AG08395 (cell line): ENCODE measurements at regions not wholly inside any gene's neighbourhood (a gene's known extent, or its start where the extent isn't known, plus 50 kb on each side); places are given as distances from the start of the nearest gene placed in this dataset.
"Not testable (repeated sequence)": the region's sequence is repeated elsewhere in the genome, so short reads cannot be mapped to it uniquely, and the experiment has no call there.

Source experiments
- DNase-seq: peaks from one replicate; pipeline ENCODE4 v3.0.0; 2012; ENCODE audit warnings: mixed read lengths, low spot score

DNA sequence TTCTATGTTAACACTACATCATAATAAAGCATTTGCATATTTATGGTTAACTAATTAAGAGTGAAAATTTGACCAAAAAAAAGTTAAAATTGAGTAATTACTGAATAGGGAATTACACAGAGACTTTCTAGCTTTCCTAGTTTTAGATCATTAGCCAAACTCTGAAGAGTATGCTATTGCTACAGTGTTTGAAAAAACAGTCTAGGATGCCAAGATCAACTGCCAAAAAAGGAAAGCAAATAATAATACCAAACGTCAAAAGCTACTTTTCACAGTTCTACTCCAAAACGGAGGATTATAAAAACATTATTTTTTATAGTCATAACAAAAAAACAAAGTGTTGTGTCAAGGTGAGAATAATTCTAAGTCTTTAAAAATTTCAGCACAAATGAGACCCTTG lies 359.8 kb upstream of the CTSO start:
- DNase-seq: no peak

DNA sequence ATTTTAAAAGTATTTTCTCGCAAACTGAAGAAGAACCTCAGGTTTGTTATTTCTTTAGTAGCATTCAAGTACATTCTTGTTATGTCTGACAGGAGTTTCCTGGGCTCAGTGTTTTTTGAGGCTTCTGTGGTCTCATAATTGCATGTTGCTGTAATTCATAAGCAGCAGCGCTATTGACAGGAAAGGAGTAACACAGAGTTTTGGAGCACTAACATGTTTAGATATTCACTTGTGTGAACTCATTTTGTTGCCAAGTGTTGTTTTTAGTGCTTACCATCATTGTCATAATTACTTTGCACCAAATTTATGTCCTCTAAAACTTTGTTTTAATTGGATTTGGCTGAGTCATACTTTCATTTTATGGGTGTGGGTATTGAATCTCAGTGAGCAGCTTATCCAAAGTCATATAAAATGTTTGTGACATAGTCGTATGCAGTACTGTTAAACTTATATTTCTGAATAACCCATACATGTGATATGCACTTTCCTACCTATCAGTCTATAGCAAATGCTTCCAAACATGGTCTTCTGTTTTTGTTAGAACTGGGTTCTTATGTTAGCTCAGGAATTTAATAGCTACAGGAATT lies 358.7 kb upstream of the CTSO start:
- no peak for DNase-seq

DNA sequence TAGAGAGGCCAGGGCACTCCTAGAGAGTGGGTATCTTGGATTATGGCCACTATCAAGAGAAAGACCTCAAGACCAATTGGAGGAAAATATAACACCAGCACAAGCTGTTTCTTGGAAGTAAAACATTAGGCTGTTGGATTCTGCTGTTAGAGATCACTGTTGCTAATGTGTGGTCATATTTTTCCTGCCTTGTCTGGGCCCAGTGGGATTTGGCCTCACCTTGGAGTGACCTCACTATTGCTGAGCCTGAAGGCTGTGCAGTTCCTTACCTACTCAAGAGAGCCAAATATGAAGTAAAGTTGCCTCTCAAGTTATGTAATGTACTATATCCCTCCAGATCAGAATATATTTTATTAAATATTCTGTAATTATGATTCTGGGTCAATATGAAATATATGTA lies 355.4 kb upstream of the CTSO start:
- DNase-seq: no peak

DNA sequence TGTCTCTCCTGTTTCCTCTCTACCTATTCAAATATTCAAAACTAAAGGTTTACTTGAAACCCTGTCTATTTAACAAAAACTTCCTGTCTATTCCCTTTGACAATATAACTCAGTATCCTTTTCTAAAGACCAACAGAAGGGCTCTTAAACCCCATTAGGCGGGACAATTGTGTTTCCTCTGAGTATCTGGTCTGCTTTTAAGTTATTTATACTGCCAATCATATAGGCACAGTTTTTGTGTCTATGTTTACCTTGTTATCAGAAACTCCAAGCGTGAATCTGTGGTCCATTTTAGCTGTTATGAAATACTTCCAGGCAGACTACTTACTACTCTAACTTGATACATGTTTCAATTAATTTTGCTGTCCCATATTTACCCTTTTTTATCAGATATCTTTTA lies 350.0 kb upstream of the CTSO start:
- no peak for DNase-seq

DNA sequence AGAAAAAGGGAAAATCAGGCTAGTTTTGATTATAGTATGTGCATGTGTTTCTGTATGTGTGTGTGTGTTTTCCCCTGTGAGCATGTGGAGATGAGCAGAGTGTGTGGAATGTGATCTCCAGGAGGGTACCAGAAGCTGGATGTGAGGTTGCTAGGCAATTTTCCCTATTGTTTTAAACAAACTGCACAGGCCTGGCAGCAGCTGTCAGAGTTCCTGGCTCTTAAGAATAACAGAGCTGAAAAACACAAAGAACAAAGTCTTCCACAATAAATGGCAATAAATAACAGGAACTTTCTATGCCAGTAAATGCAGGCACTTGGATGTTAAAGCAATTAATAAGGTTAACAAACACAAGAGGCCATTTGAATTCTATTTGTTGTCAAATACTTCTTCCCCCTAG lies 344.6 kb upstream of the CTSO start:
- DNase-seq: peak; percentile 80

DNA sequence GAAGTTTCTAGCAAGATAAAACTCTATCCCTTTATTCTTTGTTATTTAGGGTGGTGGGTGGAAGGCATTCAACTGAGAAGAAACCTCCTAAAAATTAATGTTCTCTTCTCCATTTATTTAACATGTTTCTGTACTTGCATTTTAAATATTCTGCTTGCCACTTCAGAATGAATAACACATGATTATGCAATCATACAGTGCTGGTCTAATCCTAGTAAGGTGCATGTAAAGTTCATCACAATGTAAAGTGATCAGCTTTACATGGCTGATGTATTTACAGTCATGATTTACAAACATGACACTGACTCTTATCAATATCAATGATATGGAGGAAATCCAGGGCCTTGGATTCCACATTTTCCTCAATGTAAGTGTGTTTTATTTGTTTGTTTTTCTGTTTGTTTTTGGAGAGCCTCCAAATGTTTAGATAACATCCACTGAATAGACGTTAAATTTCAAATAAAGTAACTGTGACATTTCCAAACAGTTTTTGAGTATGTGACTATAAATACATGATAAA lies 342.1 kb upstream of the CTSO start:
- no peak for DNase-seq

DNA sequence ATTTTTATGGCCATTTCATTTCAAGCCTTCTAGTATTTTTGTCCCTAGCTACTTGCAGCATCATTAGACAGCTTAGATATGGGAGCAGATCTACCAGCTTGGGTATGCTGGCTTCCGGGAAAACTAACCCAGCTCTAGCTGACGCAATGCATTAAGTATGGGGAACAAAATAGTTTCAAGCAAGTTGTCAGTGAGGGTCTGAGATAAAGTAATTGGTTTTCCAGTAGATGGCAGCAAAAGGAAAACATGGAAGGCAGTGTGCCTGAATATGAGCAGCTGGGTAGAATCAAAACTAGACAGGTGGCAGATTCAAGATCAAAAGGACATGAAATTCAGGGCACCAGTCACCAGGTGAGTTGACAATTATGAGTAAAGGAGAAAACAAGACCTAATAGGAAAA lies 340.9 kb upstream of the CTSO start:
- peak; percentile 30 for DNase-seq

DNA sequence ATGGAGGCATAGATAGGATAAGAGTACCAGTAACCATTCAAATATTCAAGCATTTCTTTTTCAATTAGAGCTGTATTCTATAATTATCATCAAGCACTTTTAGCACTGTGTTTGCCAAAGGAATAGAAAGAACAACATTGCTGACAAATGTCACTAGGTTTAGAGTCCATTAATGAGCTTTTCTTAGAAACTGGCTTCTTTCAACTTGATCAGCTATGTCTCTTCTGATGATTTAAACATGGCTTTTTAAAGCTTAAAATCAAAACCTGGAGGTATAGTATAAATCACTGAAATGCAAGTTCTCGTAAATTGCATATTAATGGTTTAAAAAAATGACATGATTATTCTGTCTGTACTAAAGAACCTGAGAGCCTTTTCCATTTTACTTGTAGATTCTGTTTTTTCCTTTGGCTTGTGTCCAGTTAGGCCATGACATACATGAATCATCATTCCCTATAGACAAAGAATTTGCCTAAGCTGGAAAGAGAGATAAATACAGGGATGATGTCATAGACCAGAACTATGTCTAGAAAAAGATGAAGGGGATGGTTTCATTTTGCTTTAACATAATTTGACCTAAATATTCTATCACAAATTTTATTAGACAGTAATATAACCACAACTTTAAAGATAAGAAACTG lies 340.1 kb upstream of the CTSO start:
- peak; percentile 14 for DNase-seq

DNA sequence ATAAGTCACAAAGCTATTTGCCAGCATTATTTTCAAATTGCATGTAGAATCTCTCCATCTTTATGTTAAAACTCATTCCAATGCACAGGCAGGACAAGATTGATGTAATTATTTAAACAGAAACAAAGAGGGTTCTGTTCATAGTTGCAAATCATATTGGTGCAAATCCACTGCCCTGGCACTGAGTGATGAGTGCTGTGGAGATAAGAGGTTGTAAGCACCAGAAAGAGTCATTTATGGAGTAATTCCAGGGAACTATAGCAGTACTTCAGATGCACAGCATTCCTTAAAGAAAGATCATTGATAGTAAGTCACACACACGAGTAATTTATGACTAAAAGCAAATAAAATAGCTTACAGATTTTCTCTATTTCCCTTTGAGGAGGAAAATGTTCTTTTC lies 337.7 kb upstream of the CTSO start:
- peak; percentile 15 for DNase-seq

DNA sequence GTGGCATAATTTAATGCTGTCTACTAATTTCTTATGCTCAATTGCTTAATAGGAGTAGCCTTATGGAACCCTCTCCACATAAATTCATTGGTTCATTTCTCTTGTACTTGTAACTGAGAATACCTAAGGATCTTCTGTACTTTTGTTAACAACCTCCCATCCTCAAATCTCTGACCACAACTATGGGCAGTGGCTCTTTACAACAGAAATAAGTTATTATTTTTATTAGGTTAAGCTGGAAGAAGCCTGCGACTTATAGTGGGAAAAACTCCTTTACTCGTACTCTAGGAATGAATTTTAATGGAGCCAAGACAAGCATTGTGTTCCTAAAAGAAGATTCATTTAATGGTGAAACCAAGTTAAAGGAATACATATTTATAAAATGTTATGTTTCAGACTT lies 337.1 kb upstream of the CTSO start:
- no peak for DNase-seq

DNA sequence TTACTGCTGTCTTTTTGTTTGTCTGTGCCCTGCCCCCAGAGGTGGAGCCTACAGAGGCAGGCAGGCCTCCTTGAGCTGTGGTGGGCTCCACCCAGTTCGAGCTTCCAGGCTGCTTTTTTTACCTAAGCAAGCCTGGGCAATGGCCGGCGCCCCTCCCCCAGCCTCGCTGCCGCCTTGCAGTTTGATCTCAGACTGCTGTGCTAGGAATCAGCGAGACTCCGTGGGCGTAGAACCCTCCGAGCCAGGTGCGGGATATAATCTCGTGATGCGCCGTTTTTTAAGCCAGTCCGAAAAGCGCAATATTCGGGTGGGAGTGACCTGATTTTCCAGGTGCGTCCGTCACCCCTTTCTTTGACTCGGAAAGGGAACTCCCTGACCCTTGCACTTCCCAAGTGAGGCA lies 336.4 kb upstream of the CTSO start:
- DNase-seq: not testable (repeated sequence)

DNA sequence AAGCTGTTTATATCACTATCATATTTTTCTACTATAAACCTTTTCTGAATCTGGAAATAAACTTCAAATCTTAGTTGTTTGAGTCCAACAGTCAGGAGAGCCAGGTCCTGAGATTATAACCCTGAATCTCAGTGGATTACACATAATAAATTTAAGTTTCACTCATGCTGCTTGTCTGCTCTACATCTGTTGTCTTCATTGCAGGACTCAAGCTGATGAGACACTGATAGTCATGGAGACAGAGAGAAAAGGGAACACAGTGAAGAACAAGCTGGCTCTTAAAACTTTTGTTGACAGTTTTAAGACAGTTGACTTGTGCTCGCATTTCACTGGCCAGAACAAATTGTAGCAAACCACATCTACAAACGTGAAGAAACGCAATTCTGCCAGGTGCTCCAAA lies 327.0 kb upstream of the CTSO start:
- DNase-seq: no peak

DNA sequence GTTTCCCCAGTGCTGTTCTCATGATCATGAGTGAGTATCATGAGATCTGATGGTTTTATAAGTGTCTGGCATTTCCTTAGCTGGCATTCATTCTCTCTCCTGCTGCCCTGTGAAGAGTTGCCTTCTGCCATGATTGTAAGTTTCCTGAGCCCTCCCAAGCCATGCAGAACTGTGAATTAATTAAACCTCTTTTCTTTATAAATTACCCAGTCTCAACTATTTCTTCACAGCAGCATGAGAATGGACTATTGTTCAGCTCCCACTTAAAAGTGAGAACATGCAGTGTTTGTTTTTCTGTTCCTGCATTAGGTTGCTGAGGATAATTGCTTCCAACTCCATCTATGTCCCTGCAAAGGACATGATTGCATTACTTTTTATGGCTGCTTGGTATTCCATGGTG lies 311.7 kb upstream of the CTSO start:
- no peak for DNase-seq

DNA sequence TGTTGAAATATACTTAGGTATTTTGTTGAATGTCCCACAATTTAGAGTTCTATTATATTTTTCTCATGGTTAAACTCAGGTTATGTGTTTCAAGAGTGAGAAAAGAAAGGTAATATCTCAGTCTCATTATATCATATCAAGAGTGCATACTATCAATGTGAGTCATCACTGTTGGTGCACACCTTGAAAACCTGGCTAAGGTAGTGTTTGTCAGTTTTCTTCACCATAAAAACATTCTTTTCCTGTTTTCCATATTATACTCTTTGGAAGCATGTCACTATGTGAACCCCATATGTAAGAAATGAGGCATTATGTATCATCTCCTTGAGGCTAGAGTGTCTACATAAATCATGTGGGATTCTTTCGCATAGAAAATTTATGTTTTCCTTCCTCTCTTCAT lies 307.6 kb upstream of the CTSO start:
- no peak for DNase-seq

DNA sequence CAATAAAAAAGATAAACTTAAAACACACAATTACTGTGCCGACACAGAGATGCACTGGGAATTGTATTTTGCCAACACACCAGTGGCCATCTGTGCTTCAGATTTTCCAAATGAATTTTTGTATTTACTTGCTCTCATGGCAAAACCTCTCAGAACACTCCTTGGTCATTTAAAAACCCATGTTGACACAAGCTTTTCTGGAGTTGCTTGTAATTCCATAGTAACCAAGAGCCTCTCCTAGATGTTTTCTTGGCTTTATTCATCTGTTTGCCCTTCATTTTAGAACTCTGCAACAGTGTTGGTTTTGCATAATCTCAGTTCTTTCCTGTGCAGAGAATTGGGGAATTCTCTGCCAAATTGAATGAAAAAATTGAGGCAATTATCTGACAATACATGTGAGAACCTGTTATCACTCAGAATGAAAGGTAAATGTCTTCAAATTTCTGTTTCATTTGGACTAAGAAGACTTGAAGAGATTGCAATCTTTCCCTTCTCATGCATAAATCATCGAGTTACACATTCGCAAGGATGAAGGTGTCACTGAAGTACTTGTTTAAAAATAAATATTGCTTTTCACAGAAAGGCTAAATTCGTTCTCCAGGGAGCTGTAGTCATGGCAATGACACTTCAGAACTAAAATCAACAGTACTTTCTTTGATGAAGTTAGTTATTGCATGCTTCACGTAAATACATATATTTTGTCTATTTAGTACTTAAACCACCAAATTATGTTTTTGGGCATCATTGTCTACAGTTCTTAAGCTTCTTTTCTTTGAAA lies 301.8 kb upstream of the CTSO start:
- peak; percentile 7 for DNase-seq

DNA sequence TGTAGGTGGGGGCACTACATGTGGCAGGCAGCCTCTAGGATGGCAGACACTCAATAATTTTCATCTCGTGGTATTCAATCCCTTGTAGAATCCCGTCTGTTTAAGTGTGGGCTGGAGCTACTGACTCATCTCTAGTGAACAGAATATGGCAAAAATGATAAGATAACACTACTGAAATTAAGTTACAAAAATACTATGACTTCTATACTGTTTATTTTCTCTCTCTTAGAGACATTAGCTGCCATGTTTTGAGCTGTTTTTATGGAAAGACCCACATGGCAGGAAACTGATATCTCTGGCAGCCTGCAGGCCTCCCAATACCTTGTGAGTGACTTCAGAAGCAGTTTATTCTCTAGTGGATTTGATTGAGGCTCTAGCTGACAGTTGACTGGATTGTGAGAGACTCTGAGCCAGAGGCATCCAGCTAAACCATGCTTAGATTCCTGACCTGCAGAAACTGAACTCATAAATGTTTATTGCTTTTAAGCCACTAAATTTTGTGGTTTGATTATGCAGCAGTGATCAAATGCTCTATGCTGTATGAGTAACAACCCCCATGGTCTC lies 298.8 kb upstream of the CTSO start:
- peak; percentile 11 for DNase-seq

DNA sequence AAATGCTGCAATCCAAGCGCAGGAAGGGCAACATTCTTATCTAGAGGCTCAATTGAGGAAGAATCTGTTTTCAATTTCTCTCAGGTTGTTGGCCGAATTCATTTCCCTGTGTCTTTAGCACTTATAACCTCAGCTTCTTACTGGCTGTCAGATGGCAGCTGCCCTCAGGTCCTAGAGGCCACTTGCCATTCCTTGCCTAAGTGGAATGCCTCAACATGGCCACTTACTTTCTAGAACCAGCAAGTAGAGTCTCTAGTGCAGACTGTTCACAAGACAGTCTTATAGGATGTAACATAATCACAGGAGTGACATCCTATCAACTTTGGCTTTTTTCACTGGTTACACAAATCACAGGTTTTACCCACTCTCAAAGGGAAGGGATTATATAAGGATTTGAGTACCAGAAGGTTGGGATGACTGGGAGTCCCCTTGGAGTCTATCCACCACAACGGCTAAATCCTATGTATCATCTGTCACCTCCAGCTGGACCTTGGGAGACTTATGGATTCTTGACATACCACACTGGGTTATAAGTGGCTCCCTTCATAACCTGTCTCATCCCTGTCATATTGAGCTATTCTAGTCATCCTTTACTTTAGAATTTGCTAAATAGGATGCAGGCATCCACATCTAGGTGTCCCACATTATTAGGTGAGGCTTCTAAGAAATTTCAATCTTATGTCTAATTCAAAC lies 297.9 kb upstream of the CTSO start:
- no peak for DNase-seq

DNA sequence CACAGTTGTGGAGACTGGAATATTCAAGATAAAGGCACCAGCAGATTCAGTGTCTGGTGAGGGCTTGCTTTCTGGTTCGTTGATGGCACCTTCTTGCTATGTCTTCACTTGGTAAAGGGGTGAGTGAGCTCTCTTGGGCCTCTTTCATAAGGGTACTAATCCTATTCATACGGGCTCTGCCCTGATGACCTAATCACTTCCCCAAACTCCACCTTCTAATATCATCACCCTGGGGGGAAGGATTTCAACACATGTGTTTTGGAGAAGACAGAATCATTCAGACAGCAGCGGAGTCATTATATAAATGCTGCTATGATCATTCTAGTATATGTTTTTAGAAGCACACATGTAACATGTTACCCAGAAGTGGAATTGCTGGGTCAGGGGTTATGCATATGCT lies 295.3 kb upstream of the CTSO start:
- DNase-seq: no peak

DNA sequence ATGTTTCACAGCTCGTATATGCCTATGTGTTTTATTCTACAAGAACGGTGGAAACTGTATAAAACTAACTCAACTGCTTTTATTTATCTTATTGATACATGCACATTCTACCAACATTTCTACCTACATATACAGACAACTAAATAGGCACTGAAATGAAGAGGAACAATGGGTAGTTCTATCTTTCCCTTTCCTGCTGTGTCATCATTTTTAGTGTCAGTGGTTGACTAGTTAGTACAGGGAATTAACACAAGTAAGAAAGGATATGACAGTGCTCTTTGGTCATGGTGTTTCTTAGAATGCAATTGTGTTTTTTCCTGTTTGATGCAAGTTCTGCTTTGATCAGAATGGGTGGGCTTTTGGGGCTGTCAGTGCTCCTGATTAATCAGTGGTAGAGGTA lies 293.8 kb upstream of the CTSO start:
- DNase-seq: no peak

DNA sequence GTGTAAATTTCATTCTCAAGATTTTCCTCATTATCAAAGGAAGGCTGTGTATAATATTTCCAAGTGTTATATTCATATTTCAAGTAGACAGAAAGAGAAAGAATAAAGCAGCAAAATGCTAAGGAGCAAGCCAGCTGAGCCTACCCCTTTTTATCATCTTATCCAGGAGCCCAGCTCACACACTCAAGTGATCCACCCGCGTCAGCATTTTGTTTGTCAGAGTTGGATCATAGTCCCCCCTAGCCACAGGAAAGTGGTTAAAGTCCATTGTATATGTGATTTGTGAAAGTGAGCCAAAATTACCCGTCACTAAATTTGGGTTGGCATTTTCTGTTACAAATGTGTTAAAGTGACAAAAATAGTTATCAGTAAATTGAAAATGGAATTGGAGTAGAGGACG lies 289.3 kb upstream of the CTSO start:
- DNase-seq: no peak

DNA sequence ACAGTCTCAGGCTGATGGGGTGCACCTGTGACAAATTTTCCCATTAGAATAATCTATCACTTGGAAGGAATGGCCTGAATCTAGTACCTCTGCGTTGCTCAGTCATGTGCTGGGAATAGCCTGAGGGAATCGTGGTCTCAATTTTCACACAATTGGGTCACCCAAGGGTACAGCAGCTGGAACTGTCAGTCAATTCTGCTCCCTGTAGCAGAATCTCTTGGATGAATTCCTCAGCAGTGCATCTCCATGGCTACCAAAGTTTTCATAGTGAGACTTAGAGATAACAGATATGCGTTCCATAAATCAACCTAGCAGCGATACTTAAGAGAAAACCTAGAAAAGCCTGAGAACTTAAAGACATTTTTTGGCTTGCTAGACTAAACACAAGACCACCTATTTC lies 288.7 kb upstream of the CTSO start:
- DNase-seq: no peak

DNA sequence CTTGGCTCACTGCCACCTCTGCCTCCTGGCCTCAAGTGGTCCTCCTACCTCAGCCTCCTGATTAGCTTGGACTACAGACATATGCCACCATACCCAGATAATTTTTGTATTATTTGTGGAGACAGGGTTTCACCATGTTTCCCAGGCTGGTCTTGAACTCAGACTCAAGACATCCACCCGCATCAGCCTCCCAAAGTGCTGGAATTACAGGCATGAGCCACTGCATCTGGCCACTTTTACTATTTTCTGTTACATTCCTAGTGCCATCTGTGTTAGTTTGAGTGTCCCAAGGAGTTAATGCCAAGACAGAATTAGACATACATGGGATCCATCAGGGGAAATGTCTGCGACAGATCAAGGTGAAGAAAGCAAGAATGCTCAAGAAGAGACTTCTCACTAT lies 288.2 kb upstream of the CTSO start:
- no peak for DNase-seq

DNA sequence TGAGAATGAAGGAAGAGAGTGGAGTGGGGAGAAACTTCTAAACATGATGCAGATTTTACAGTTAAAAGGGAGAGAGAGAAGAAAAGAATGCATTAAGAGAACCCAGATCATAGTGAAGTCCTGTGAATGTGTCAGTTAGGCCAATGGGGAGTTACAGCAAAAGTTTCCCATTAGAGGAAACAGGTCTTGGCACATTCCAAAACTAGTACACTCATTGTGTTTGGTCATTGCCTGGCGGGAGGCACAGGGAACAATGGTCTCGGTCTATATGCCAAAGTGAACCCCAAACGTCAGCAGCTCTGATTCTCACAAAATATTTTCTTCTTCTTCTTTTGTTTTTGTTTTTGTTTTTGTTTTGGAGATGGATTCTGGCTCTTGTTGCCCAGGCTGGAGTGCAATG lies 284.5 kb upstream of the CTSO start:
- no peak for DNase-seq
